ENCODE measurements at regions not wholly inside any gene's neighbourhood (a gene's known extent, or its start where the extent isn't known, plus 50 kb on each side); places are given as distances from the start of the nearest gene placed in this dataset.

DNA sequence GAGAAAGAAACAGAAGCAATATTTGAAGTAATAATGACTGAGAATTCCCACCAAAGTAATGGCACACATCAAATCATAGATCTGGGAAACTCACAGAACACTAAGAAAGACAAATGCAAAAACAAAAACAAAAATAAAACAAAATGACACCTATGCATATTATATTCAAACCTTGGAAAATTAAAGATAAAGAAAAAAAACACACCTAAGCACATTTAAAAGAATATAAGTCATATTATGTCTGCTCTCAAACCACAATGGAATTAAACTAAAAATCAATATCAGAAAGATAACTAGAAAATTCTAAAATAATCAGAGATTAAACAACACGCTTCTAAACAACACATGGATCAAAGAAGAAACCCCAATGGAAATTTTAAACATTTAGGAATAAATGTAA, 59.7 kb upstream of the GALNT5 start:
- no peak overlapping the region for H2AFZ ChIP-seq (replicated peaks; ENCODE audit: low read length, poor library complexity)
- H4K91ac ChIP-seq (ENCODE audit: insufficient read depth, low read depth, low read length), result no peak overlapping the region
- no peaks in the 10 kb centered on the region for H3K36me3 ChIP-seq (ENCODE audit: control insufficient read depth, insufficient read depth, low read length)
- ATAC-seq (ENCODE audit: low read depth) (no peak), DNase-seq (no peak)
- no peak overlapping the region for H3K9ac ChIP-seq (ENCODE audit: low read depth, low read length)
- H3K4me2 ChIP-seq (ENCODE audit: low read depth, low read length), result no peak overlapping the region
- no peak overlapping the region for H3K4ac ChIP-seq (ENCODE audit: low read depth, low read length)
- H3K9me1 ChIP-seq (ENCODE audit: insufficient read depth, low read length), result no peaks in the 10 kb centered on the region
- dilution Hi-C loops (cut with HindIII; ENCODE audit: low sequenced_read_pairs, unreplicated experiment), result no loop called here
- POLR2A ChIA-PET (ENCODE audit: unreplicated experiment), result no interaction called here
- in situ Hi-C loops (cut with MboI; ENCODE audit: low sequenced_read_pairs), result loop anchor here (10.0 kb wide), 2 partner anchors 613 to 1813 kb away; no protein-coding TSS in a partner anchor
- H3K27me3 ChIP-seq (ENCODE audit: control insufficient read depth, insufficient read depth, low read length), result no peaks in the 10 kb centered on the region
- no peaks in the 10 kb centered on the region for H3K9me3 ChIP-seq (ENCODE audit: control insufficient read depth, insufficient read depth, low read length)
- no peak overlapping the region for H2BK120ac ChIP-seq (ENCODE audit: low read depth, low read length)
- WGBS, 2 experiments (ENCODE audit: extremely low coverage in 2 of 2, insufficient read length in 1 of 2), result no CpG with 5 or more reads among the region's 1 CpG
- peaks cover 2% of the 10 kb centered on the region; the same call in 1 of the 2 replicates for H3K4me1 ChIP-seq (ENCODE audit: control insufficient read depth, insufficient read depth, low read length)
- CTCF ChIA-PET, result interaction anchor here (0.8 kb wide), 1 partner anchor 15 kb away, joined by 3 read pairs; no protein-coding TSS in a partner anchor
- no peaks in the 10 kb centered on the region for H4K20me1 ChIP-seq (ENCODE audit: insufficient read depth, low read length)
- TF ChIP-seq CHD1 (IDR thresholded peaks at IDR 0.05; ENCODE audit: low read depth, low read length), result no peak
- no peak for TF ChIP-seq RAD21 (IDR thresholded peaks at IDR 0.05; ENCODE audit: low read length)
- no peak for TF ChIP-seq NFE2L2 (IDR thresholded peaks at IDR 0.05; ENCODE audit: low read depth, low read length)
- no peak for TF ChIP-seq MXI1 (IDR thresholded peaks at IDR 0.05; ENCODE audit: borderline replicate concordance, low read depth, low read length)
- no peak for TF ChIP-seq RCOR1 (IDR thresholded peaks at IDR 0.05; ENCODE audit: insufficient replicate concordance, low read length)
- TF ChIP-seq BHLHE40 (IDR thresholded peaks at IDR 0.05; ENCODE audit: low read depth, low read length), result no peak
- TF ChIP-seq, protein P1, sequence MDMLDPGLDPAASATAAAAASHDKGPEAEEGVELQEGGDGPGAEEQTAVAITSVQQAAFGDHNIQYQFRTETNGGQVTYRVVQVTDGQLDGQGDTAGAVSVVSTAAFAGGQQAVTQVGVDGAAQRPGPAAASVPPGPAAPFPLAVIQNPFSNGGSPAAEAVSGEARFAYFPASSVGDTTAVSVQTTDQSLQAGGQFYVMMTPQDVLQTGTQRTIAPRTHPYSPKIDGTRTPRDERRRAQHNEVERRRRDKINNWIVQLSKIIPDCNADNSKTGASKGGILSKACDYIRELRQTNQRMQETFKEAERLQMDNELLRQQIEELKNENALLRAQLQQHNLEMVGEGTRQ (IDR thresholded peaks at IDR 0.05; ENCODE audit: low read depth, low read length), result no peak
- TF ChIP-seq MAFK (IDR thresholded peaks at IDR 0.05; ENCODE audit: low read depth, low read length), result no peak
- TF ChIP-seq FOS (IDR thresholded peaks at IDR 0.05; ENCODE audit: low read depth, low read length), result no peak
- TF ChIP-seq MAZ (IDR thresholded peaks at IDR 0.05; ENCODE audit: borderline replicate concordance, low read depth, low read length), result no peak
- TF ChIP-seq, protein P2, sequence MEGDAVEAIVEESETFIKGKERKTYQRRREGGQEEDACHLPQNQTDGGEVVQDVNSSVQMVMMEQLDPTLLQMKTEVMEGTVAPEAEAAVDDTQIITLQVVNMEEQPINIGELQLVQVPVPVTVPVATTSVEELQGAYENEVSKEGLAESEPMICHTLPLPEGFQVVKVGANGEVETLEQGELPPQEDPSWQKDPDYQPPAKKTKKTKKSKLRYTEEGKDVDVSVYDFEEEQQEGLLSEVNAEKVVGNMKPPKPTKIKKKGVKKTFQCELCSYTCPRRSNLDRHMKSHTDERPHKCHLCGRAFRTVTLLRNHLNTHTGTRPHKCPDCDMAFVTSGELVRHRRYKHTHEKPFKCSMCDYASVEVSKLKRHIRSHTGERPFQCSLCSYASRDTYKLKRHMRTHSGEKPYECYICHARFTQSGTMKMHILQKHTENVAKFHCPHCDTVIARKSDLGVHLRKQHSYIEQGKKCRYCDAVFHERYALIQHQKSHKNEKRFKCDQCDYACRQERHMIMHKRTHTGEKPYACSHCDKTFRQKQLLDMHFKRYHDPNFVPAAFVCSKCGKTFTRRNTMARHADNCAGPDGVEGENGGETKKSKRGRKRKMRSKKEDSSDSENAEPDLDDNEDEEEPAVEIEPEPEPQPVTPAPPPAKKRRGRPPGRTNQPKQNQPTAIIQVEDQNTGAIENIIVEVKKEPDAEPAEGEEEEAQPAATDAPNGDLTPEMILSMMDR (conservative IDR thresholded peaks at IDR 0.05; ENCODE audit: low read depth, low read length), result no peak
- no peak for TF ChIP-seq SMC3 (IDR thresholded peaks at IDR 0.05; ENCODE audit: low read depth, low read length)
- no peak for TF ChIP-seq CEBPB (IDR thresholded peaks at IDR 0.05; ENCODE audit: low read depth, low read length)
- no peak for TF ChIP-seq POLR2A (IDR thresholded peaks at IDR 0.05; ENCODE audit: low read depth, low read length)
- no peak for TF ChIP-seq RFX5 (IDR thresholded peaks at IDR 0.05; ENCODE audit: low read depth, low read length)
- TF ChIP-seq, protein P3, sequence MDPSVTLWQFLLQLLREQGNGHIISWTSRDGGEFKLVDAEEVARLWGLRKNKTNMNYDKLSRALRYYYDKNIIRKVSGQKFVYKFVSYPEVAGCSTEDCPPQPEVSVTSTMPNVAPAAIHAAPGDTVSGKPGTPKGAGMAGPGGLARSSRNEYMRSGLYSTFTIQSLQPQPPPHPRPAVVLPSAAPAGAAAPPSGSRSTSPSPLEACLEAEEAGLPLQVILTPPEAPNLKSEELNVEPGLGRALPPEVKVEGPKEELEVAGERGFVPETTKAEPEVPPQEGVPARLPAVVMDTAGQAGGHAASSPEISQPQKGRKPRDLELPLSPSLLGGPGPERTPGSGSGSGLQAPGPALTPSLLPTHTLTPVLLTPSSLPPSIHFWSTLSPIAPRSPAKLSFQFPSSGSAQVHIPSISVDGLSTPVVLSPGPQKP (IDR thresholded peaks at IDR 0.05; ENCODE audit: borderline replicate concordance, low read depth, low read length), result no peak
- no peak overlapping the region for H4K5ac ChIP-seq (ENCODE audit: low read depth, low read length)
- no peak overlapping the region for H3K4me3 ChIP-seq (ENCODE audit: insufficient read depth, low read depth, low read length)
- H2BK15ac ChIP-seq (ENCODE audit: low read depth, low read length), result no peak overlapping the region
- H3K14ac ChIP-seq (replicated peaks; ENCODE audit: low read depth, low read length), result no peak overlapping the region
- H2AK5ac ChIP-seq (ENCODE audit: low read depth, low read length), result no peak overlapping the region
- H3K56ac ChIP-seq (ENCODE audit: extremely low read depth, insufficient read depth, low read length), result no peak overlapping the region
- H2BK5ac ChIP-seq (ENCODE audit: low read depth, low read length, poor library complexity, severe bottlenecking), result no peak overlapping the region
- intact Hi-C loops (cut with micrococcal nuclease), result no loop called here
- H4K8ac ChIP-seq (ENCODE audit: low read depth in 2 of 2, low read length in 2 of 2), result no peak overlapping the region
- no peak overlapping the region for H3K23ac ChIP-seq (ENCODE audit: low read depth, low read length)
- H3K79me1 ChIP-seq (ENCODE audit: low read depth in 1 of 2, low read length in 2 of 2), result no peaks in the 10 kb centered on the region
- H3K18ac ChIP-seq (ENCODE audit: low read depth, low read length), result no peak overlapping the region
- BruUV-seq (replicated peaks), result no TSS peak
- H3K27ac ChIP-seq (ENCODE audit: insufficient read depth, low read length), result no peak overlapping the region
- no peak overlapping the region for H2AK9ac ChIP-seq (replicated peaks; ENCODE audit: low read depth, low read length, poor library complexity)
- H2BK20ac ChIP-seq (ENCODE audit: low read depth, low read length), result no peak overlapping the region

All from IMR-90 (cell line).